ENCODE measurements at regions not wholly inside any gene's neighbourhood (a gene's known extent, or its start where the extent isn't known, plus 50 kb on each side); places are given as distances from the start of the nearest gene placed in this dataset.

- peaks cover 0 to 3% (median 0%) of the 10 kb centered on the region in 4 donors for H3K27me3 ChIP-seq (ENCODE audit: control insufficient read depth in 4 of 4, insufficient read depth in 4 of 4, low read length in 3 of 4)
- WGBS = 82% methylated on average over 7 of the region's 7 CpGs
- no peak for TF ChIP-seq GABPA (IDR thresholded peaks at IDR 0.05 in 1 of 2, conservative IDR thresholded peaks at IDR 0.05 in 1 of 2)
- no peak for TF ChIP-seq SP1 (IDR thresholded peaks at IDR 0.05)
- no peak overlapping the region for H3K9ac ChIP-seq (ENCODE audit: low read depth in 1 of 2, low read length in 2 of 2)
- no peak for DNase-seq (ENCODE audit: low spot score)
- H3K36me3 ChIP-seq (ENCODE audit: control insufficient read depth in 4 of 4, insufficient read depth in 3 of 4, low read depth in 1 of 4, low read length in 3 of 4) = no peaks in the 10 kb centered on the region
- H3K4me3 ChIP-seq (ENCODE audit: low read depth in 1 of 3, low read length in 3 of 3) = no peak overlapping the region
- no peaks in the 10 kb centered on the region for H3K4me1 ChIP-seq (ENCODE audit: control insufficient read depth in 4 of 4, insufficient read depth in 4 of 4, low read length in 3 of 4)
- H3K9me3 ChIP-seq (ENCODE audit: control insufficient read depth in 4 of 4, low read length in 3 of 4) = no peaks in the 10 kb centered on the region
- no peak overlapping the region for H3K27ac ChIP-seq (ENCODE audit: low read depth in 1 of 2, low read length in 2 of 2)
Observed at GRCh38 chr17:72520665-72521303, 400.0 kb downstream of the SOX9 start.

GRCh38 chr17:72523491-72523890 is 402.7 kb downstream of the SOX9 start:
- no peak for DNase-seq (ENCODE audit: low spot score)
- no peak overlapping the region for H3K9ac ChIP-seq (ENCODE audit: low read depth in 1 of 2, low read length in 2 of 2)
- no peak overlapping the region for H3K4me3 ChIP-seq (ENCODE audit: low read depth in 1 of 3, low read length in 3 of 3)
- no peak overlapping the region for H3K27ac ChIP-seq (ENCODE audit: low read depth in 1 of 2, low read length in 2 of 2)
- H3K36me3 ChIP-seq (ENCODE audit: control insufficient read depth in 4 of 4, insufficient read depth in 3 of 4, low read depth in 1 of 4, low read length in 3 of 4) = no peaks in the 10 kb centered on the region
- TF ChIP-seq HNF4A (conservative IDR thresholded peaks at IDR 0.05) = no peak
- no peak for TF ChIP-seq FOXA1 (IDR thresholded peaks at IDR 0.05)
- no peak for TF ChIP-seq MAX (IDR thresholded peaks at IDR 0.05)
- H3K27me3 ChIP-seq (ENCODE audit: control insufficient read depth in 4 of 4, insufficient read depth in 4 of 4, low read length in 3 of 4) = peaks cover 0 to 3% (median 0%) of the 10 kb centered on the region in 4 donors
- no peaks in the 10 kb centered on the region for H3K9me3 ChIP-seq (ENCODE audit: control insufficient read depth in 4 of 4, low read length in 3 of 4)
- H3K4me1 ChIP-seq (ENCODE audit: control insufficient read depth in 4 of 4, insufficient read depth in 4 of 4, low read length in 3 of 4) = no peaks in the 10 kb centered on the region
- 81% methylated on average over 5 of the region's 5 CpGs for WGBS

- DNase-seq (ENCODE audit: low spot score) = no peak
- H3K27me3 ChIP-seq (ENCODE audit: control insufficient read depth in 4 of 4, insufficient read depth in 4 of 4, low read length in 3 of 4) = no peaks in the 10 kb centered on the region
- no peaks in the 10 kb centered on the region for H3K9me3 ChIP-seq (ENCODE audit: control insufficient read depth in 4 of 4, low read length in 3 of 4)
- no peaks in the 10 kb centered on the region for H3K36me3 ChIP-seq (ENCODE audit: control insufficient read depth in 4 of 4, insufficient read depth in 3 of 4, low read depth in 1 of 4, low read length in 3 of 4)
- TF ChIP-seq HNF4G (IDR thresholded peaks at IDR 0.05) (peak; percentile 18), HNF4A (conservative IDR thresholded peaks at IDR 0.05) (peak in 1 of 2 donors; percentile 54), RXRA (IDR thresholded peaks at IDR 0.05) (no peak)
- no peak overlapping the region for H3K9ac ChIP-seq (ENCODE audit: low read depth in 1 of 2, low read length in 2 of 2)
- H3K4me1 ChIP-seq (ENCODE audit: control insufficient read depth in 4 of 4, insufficient read depth in 4 of 4, low read length in 3 of 4) = no peaks in the 10 kb centered on the region
- H3K27ac ChIP-seq (ENCODE audit: low read depth in 1 of 2, low read length in 2 of 2) = no peak overlapping the region
- H3K4me3 ChIP-seq (ENCODE audit: low read depth in 1 of 3, low read length in 3 of 3) = no peak overlapping the region
- 46% methylated on average over 5 of the region's 5 CpGs for WGBS
Observed at GRCh38 chr17:72525225-72526015, 404.6 kb downstream of the SOX9 start.

GRCh38 chr17:72526769-72527168 is 405.9 kb downstream of the SOX9 start:
- H3K36me3 ChIP-seq (ENCODE audit: control insufficient read depth in 4 of 4, insufficient read depth in 3 of 4, low read depth in 1 of 4, low read length in 3 of 4) = no peaks in the 10 kb centered on the region
- H3K27ac ChIP-seq (ENCODE audit: low read depth in 1 of 2, low read length in 2 of 2) = no peak overlapping the region
- no peaks in the 10 kb centered on the region for H3K9me3 ChIP-seq (ENCODE audit: control insufficient read depth in 4 of 4, low read length in 3 of 4)
- H3K4me3 ChIP-seq (ENCODE audit: low read depth in 1 of 3, low read length in 3 of 3) = no peak overlapping the region
- TF ChIP-seq EGR1 (IDR thresholded peaks at IDR 0.05; ENCODE audit: low read depth in 2 of 2) = no peak
- TF ChIP-seq HNF4G (IDR thresholded peaks at IDR 0.05) = no peak
- no peak for TF ChIP-seq ATF3 (IDR thresholded peaks at IDR 0.05)
- no peak for DNase-seq (ENCODE audit: low spot score)
- no peaks in the 10 kb centered on the region for H3K27me3 ChIP-seq (ENCODE audit: control insufficient read depth in 4 of 4, insufficient read depth in 4 of 4, low read length in 3 of 4)
- H3K9ac ChIP-seq (ENCODE audit: low read depth in 1 of 2, low read length in 2 of 2) = no peak overlapping the region
- WGBS = 84% methylated on average over 8 of the region's 8 CpGs
- no peaks in the 10 kb centered on the region for H3K4me1 ChIP-seq (ENCODE audit: control insufficient read depth in 4 of 4, insufficient read depth in 4 of 4, low read length in 3 of 4)

Data from liver (tissue), 7 donors.